ENCODE measurements at regions not wholly inside any gene's neighbourhood (a gene's known extent, or its start where the extent isn't known, plus 50 kb on each side); places are given as distances from the start of the nearest gene placed in this dataset.

- peak; percentile 32 to 57 for DNase-seq
- Histone ChIP-seq H3K9me3 (no peaks in the 10 kb centered on the region), H3K27ac (peak overlapping the region in 1 of 2 donors; percentile 24), H3K27me3 (no peaks in the 10 kb centered on the region), H3K36me3 (no peaks in the 10 kb centered on the region), H3K4me1 (no peaks in the 10 kb centered on the region), H3K4me3 (no peak overlapping the region)
- TF ChIP-seq CTCF (IDR thresholded peaks at IDR 0.05) = no peak
- TF ChIP-seq POLR2A (IDR thresholded peaks at IDR 0.05) = no peak
- intact Hi-C loops (cut with DNase I; ENCODE audit: low total_unique reads) = no loop called here
Observed at GRCh38 chr13:29901710-29902631, 51.6 kb upstream of the UBL3 start.

Measured in uterus (tissue), 3 donors.